GM19397 (cell line): ENCODE measurements at regions not wholly inside any gene's neighbourhood (a gene's known extent, or its start where the extent isn't known, plus 50 kb on each side); places are given as distances from the start of the nearest gene placed in this dataset.

Source experiments
- ATAC-seq: cut with Tn5 transposase; IDR thresholded peaks from one replicate; pipeline ENCODE4 v1.9.1; 2021; ENCODE audit warnings: mild to moderate bottlenecking, moderate library complexity; ENCODE audit not compliant: unreplicated experiment

DNA sequence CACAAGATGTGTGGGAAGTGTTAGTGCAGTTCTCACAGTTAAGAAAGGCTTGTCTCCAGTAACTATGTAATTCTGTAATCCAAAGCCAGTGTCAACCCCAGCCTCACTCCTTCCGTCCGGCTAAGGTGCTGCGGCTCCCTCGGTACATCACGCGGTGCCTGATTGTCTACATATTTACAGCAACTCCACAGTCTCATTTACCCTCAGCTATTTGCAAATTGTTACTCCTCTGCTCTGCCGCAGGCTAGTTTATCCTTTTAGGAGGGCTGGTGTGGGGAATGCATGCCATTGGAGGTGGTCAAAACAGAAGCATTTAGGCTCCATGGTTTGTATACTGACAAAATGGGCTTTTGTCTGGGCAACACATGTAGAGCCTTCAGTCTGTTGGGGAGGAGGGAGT is 358.3 kb downstream of the METTL15 start:
- ATAC-seq: no peak

DNA sequence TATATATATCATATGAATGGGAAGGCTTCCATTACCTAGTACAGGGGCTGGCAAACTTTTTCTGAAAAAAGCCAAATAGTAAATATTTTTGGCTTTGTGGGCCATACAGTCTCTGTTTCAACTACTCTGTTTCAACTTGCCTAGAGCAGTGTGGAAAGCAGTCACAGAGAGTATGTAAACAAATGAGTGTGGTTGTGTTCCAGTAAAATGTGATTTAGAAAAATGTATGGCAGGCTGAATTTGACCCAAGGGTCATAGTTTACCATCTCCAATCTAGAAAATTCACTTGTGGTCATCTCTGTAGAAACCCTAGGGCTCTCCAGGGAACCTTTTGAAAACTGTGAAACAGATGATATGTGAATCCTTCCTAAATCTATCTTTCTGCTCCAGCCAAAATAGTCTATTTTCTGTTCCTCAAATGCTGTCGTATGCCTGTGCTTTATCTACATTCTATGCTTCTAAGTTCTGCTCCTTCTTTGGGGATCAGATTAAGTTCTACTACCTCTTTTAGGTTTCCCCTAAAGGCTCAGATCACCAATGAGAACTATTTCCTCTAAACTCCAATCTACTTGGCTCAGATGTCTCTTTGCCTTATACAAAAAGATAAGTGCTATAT is 356.2 kb downstream of the METTL15 start:
- ATAC-seq: no peak

DNA sequence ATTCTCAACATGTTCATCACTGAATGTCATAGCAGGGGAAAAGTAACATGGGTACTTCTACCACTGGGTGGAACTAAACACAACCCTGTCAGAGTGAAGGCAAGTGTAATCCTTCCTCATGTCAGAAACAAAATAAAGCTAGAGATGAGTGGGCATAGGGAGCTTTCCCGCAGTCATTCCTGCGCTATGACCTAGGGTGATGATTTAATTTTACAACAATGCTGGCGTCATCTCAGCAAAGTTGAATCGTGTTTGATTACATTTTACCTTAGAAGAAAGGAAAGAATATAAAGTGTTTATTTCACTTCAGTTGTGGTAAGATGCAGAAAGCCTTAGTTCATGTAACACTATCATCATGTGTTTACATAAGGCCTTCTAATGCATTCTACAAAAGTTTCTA is 355.6 kb downstream of the METTL15 start:
- no peak for ATAC-seq

DNA sequence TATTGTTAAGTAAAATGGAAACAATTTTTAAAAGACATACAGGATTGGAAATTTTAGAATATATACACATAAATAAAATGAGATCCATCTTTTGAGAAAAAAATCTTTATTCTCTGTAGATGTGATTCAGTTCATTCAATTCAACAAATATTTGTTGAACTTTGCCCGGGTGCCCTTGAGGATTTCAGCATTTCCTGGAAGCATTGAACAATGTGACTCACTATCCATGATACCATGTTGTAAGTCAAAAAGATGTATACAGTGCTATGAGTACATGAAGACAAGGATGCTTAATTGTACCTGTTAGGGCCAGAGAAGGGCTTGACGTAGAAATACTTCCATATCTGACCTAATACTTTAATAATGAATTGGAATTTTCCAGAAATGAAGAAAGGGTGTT is 353.7 kb downstream of the METTL15 start:
- ATAC-seq: no peak

DNA sequence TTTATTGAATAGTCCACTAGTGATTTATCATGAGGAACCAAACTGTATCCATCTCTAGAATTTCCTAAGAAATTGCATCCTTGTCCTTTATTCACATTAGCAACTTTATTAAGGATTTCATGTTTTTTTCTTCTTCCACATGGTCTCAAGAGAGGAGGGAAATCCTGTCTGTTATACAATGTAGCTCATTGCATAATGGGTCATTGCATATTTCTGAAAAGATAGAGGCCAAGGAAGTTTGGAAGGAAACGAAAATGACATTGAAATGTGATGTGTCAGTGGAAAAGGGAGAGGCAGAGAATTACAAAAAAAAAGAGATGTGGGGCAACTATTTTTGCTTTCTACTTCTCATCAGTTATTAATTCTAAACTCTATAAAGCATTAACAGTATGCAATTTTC is 353.1 kb downstream of the METTL15 start:
- ATAC-seq: no peak

DNA sequence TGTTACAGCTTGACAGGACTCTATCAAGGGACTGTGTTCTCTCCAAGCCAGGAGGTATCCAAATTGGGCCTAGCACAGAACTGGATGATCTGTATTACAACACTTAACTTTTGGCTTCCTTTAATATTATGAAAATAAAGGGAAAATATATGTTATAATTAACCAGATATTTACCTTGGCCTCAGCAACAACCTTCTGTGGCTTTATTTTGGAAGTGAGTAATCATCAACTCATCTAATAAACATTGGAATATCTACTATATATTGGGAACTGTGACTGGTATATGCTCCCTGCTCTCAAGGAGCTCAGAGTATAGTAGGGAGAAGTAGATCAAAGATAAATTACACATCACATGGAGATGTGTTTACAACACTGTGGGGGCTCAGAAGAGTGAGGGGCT is 352.2 kb downstream of the METTL15 start:
- ATAC-seq: no peak

DNA sequence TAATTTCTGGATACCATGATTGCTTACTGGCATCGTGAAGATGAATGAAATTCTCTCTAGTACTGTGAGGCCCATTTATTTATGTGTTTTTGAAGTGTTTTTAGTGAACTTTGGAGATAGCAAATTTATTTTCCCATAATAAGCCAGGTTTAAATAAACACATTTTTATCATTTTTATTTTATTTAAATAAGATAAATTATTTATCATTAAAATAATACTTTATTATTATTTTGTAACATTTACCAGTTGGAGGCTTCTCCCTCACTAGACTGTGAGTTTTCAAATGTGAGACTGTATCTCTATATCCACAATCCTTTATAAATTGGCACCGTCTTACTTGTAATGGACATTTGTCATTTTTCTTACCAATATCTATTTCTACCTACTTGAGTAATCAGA is 351.7 kb downstream of the METTL15 start:
- no peak for ATAC-seq

DNA sequence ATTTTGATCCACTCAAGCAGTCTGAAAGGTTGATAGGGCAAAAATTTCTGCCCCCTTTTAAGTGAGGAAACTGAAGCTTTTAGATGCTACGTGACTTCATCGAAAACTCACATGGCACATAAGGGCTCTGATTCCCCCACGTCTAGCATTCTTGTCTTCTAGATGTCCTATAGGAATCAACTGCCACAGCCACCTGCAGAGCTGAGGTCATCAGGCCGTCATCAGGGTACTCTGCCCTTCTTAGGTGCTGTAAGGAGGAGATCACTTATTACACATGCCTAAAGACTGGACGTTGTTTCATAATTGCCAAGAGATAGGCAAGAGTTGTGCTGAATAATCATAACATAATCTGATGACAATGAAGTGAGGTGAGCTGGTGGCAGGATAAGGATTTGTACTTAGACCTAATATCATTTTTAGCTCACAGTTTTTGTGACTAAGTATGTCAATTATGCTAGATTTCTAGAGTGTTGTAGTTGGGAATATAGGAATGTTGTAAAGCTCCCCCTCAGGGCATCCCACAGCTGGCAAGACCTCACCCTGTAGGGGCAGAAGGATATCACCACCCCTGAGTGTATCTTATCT is 349.4 kb downstream of the METTL15 start:
- ATAC-seq: no peak

DNA sequence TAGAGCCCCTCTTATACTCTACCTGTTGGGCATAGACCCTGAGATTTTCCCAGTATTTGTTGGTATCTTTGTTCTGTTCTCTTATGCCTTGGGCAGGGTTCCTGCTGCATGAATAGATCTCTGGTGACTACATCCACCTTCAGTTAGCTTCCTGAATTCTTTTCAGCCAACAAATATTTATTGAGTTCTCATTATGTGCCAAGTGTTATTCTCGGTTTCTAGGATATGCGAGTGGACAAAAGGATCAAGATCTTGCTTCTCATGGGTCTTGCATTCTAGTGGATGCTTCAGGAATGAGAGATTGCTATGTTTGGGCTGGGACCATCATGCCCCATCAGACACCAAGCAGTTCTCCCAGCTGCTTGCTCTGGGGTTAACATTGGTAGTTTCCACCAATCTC is 340.0 kb downstream of the METTL15 start:
- ATAC-seq: no peak

DNA sequence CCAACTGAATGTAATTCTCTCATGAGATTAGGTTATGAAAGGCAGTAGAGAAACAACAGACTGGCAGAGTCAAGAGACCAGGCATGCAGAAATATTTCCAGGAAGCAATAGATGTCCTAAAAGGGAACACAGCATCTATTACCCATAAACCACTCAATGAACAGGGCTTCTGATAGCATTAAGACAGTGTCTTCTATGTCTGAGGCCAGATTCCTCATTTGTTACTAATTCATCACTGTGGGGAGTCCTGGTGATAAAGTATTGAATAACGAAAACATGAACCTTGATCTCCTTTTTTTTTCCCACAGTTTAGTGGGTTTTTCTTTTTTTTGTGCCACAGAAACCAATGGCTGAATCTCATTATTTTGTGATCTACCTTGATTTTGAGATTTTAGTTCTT is 339.0 kb downstream of the METTL15 start:
- ATAC-seq: no peak

DNA sequence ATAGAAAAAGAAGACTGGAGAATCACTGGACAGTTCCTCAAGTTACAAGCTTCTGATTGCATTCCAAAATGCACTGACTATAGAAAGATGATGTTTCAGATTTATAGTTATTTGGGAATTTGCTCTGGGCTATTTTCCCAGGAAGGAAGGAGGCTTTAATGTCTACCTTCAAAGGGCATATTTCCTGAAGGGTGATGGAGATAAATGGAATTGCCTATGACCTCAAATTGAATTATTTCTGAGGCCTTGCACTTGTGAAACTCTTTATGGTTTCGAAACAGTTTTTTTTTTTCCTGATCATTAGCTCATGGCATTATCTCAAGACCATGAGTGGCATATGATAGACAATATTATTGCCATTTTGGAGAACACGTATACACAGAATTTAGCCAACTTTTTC is 333.9 kb downstream of the METTL15 start:
- ATAC-seq: no peak

DNA sequence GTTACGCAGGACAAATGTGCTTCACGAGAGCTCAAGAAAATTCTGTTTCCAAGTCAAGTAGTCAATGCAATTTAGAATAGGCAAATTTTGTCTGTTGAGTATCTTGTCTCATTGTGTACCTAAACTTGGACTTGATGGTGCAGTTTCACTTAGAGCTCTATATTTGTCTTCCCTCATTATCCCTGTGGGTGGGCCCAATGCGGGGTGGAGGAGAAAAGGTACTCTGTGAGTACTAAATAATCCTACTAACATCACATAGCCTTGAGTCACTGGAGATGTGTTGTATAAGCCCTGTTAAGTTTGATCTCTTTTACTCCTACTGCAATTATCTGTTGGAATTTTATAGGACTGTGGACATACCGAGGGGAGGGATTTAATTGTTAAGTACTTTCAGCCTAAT is 331.2 kb downstream of the METTL15 start:
- no peak for ATAC-seq

DNA sequence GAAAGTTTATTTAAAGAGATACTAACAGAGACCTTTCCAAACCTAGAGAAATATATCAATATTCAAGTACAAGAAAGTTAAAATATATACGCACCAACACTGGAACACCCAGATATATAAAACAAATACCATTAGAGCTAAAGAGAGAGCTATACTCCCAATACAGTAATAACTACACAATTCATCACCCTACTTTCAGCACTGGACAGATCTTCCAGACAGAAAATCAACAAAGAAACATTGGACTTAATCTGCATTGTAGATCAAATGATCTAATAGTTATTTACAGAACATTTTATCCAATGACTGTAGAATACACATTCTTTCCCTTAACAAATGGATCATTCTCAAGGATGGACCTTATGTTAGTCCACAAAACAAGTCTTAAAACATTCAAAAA is 311.9 kb downstream of the METTL15 start:
- ATAC-seq: no peak

DNA sequence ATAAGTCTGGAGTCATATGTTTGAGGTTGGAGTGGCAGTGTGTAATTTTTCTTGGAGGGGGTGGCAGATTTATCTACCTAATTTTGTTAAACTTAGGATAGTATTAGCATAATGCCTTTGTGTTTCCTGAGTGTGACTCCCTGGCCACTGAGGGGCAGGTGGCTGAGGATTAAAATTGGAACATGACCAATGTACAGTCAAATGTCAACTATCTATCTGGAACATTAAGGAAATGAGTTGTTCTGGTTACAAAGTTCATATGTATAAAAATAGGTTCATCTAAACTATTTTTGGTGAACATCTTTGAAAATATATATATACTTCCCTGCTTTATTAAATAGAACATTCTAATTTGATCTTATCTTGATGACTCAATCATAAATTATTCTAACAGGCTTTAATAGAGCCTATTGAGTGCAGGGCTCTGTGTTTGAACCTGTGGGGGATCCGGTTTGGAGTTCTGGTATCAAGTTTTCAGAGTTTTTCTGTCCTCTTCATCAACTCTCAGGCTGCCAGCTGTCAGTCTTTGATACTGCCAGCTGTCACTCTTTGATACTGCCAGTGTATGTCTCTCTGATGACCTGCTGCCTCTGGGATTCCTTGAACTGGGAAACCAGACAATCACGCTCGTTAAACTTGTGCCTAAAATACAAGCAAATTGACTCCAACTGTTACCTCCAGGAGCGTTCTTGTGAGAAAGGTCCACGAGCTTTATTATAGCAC is 309.6 kb downstream of the METTL15 start:
- no peak for ATAC-seq

DNA sequence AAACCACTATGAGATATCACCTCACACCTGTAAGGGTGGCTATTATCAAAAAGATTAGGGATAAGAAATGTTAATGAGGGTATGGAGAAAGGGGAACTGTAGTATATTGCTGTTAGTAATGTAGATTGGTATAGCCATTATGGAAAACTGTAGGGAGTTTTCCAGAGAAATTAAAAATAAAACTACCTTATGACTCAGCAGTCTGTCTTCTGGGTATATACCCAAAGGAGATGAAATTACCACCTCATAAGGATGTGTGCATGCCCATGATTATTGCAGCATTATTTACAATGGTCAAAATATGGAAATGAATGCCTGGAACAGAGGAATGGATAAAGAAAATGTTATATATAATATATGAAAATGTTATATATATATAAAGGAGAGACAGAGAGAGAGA is 303.8 kb downstream of the METTL15 start:
- ATAC-seq: no peak

DNA sequence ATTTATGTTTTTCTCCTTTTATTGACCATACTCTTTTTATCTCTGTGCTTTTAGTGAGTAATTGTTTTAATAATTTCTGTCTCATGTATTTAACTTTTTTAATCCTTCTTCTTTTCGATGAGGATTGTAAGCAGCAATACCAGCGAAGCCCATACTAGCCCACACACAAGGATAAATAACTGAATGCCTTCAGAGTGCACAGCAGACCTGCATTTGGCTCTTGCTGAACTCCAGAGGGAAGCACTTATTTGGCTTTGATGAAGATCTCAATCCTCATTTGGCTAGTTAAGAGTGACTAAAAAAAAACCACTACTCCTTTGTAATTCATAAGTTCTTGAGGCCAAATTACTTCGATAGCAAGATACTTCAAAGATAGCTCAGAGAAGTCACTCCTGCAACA is 293.3 kb downstream of the METTL15 start:
- no peak for ATAC-seq

DNA sequence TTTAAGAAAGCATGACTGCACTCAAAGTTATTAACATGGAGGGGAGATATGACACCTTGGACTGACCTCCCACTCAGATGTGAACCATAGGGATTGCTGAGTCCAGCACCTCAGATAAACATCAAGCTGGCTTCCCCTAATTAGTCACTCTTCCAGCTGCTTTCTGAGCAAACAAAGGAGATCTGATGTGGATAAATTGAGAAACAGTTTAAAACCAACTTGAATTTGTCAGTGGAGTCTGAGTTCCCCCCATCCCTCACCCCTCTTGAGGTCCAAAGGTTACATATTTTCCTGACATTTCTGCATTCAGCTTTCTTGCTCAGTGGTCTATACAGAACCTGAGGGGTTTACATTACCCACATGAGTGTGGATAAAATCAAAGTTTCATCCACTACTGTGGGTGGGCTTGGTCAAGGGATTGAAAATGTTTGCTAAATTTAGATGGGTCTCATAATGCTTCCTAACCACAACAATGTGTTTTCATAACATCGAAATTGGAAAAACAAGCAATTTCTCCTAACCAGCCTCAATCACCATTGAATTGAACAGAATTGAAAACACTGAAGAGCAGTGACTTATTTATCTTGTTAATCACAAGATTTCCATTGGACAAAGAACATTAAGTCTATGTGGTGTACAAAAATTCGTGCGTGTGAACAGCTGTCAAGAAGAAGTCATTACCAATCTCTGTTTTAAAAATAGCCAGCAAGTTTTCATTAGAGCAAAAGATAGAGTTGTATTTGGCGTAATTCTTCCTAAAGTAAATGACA is 292.3 kb downstream of the METTL15 start:
- ATAC-seq: no peak

DNA sequence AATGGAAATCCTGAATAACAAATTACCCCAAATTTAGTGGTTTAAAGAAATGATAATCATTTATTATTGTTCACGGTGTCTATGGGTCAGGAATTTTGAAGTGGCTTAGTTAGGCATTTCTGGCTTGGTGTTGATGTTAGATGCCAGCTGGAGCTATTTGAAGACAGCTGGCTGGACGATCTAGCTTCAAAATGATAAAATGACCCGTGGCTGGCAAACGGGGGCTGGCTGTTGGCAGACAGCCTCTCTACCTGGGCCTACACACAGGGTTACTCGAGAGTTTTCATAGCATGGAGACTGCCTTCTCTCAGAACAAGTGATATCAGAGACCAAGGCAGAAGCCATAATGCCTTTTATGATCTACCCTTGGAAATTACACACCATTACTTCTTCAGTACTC is 285.2 kb downstream of the METTL15 start:
- ATAC-seq: no peak

DNA sequence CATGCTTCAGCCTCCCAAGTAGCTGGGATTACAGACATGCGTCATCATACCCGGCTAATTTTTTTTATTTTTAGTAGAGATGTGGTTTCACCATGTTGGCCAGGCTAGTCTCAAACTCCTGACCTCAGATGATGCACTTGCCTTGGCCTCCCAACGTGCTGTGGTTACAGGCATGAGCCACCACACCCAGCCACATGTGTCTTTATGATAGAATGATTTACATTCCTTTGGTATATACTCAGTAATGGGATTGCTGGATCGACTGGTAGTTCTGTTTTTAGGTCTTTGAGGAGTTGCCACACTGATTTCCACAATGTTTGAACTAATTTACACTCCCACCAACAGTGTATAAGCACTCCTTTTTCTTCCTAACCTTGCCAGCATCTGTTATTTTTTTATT is 276.2 kb downstream of the METTL15 start:
- ATAC-seq: no peak

DNA sequence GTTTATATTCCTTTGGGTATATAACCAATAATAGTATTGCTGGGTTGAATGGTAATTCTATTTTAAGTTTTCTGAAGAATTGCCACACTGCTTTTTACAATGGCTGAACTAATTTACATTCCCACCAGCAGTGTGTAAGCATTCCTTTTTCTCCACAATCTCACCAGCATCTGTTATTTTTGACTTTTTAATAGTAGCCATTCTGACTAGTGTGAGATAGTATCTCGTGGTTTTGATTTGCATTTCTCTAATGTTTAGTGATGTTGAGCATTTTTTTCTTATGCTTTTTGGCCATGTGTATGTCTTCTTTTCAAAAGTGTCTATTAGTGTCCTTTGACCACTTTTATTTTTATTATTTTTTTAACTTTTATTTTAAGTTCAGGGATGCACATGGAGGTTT is 275.3 kb downstream of the METTL15 start:
- no peak for ATAC-seq
